ENCODE measurements at regions not wholly inside any gene's neighbourhood (a gene's known extent, or its start where the extent isn't known, plus 50 kb on each side); places are given as distances from the start of the nearest gene placed in this dataset.

DNA sequence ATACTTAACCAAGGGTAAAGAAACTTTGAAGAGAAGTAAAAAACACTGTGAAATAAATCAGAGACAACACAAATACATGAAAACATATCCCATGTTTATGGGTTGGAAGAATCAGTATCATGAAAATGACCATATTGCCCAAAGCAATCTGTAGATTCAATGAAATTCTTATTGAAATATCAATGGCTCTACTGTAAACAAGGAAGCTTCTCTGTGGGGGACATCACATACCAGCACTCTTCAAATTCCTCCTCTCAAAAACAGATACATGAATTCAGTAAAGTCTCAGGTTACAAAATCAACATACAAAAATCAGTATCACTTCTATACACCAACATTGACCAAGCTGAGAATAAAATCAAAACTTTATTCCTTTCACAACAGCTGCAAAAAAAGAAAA is 63.5 kb upstream of the CNTNAP5 start (continued):
- TF ChIP-seq, protein P1, sequence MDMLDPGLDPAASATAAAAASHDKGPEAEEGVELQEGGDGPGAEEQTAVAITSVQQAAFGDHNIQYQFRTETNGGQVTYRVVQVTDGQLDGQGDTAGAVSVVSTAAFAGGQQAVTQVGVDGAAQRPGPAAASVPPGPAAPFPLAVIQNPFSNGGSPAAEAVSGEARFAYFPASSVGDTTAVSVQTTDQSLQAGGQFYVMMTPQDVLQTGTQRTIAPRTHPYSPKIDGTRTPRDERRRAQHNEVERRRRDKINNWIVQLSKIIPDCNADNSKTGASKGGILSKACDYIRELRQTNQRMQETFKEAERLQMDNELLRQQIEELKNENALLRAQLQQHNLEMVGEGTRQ (IDR thresholded peaks at IDR 0.05; ENCODE audit: borderline replicate concordance, low read depth, low read length), result no peak
- TF ChIP-seq YY1 (IDR thresholded peaks at IDR 0.05; ENCODE audit: low read depth) (no peak), RXRA (IDR thresholded peaks at IDR 0.05; ENCODE audit: borderline replicate concordance, low read depth) (no peak), USF1 (IDR thresholded peaks at IDR 0.05; ENCODE audit: borderline replicate concordance, low read depth) (no peak), POLR2AphosphoS5 (IDR thresholded peaks at IDR 0.05; ENCODE audit: low read depth, low read length) (no peak), ELF1 (IDR thresholded peaks at IDR 0.05) (no peak), RFX5 (IDR thresholded peaks at IDR 0.05; ENCODE audit: low read length) (no peak)

DNA sequence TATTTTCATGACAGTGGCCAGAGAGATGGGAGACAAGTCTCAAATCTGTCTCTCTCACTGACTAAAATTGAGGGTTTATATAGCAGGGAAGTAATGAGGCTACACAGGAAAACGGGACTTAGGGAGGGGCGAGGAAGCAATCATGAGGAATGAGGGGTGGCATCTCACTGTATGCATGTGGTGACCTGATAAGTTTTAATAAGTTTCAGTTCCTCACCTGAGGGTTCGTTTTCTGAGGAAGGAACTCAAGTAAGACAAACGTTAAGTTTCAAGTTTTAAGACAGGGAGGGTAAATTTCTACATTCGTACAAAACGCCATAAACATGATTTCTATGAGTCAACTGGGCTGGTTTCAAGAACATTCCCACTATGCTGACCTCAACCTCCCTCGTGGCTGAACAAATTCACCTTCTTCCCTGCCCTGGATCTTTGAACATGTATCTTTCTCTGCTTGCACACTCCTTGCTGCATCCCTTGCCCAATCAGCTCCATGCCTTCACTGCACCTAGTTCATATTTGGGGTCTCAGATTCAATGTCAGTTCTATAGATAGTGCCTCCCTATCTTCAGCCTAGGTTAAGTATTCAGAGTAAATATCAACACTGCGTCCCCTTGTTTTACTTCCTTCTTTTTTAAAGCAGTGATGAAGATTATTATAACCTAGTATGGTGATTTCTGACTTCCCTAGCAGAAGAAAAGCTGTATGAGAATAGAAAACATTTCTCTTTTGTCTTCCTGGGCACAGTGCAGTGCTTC is 53.3 kb upstream of the CNTNAP5 start:
- Histone ChIP-seq H3K27me3 (ENCODE audit: insufficient read depth) (no peaks in the 10 kb centered on the region), H3K4me3 (ENCODE audit: low read depth in 2 of 2, low read length in 1 of 2) (no peak overlapping the region), H3K36me3 (replicated peaks in 1 of 2; ENCODE audit: control insufficient read depth in 1 of 2, insufficient read depth in 2 of 2, low read length in 1 of 2) (no peaks in the 10 kb centered on the region), H3K9ac (no peak overlapping the region), H3F3A (replicated peaks; ENCODE audit: insufficient read depth) (no peaks in the 10 kb centered on the region), H3K27ac (ENCODE audit: low read depth in 2 of 2, low read length in 1 of 2) (no peak overlapping the region), H3K79me2 (ENCODE audit: insufficient read depth) (no peaks in the 10 kb centered on the region), H3K4me2 (no peak overlapping the region), H3K9me3 (no peaks in the 10 kb centered on the region), H3K4me1 (ENCODE audit: control insufficient read depth in 1 of 2, insufficient read depth in 2 of 2, low read depth in 1 of 2, low read length in 1 of 2) (peaks cover 0 to 7% of the 10 kb centered on the region in 2 experiments; a peak in 2 of 4 replicates), H3K9me2 (no peaks in the 10 kb centered on the region), H2AFZ (ENCODE audit: low read depth) (no peak overlapping the region), H4K20me1 (ENCODE audit: insufficient read depth) (no peaks in the 10 kb centered on the region)
- ChIA-PET CTCF (no interaction called here), POLR2A (no interaction called here)
- TF ChIP-seq FOXJ3 (CRISPR knock-in tag; IDR thresholded peaks at IDR 0.05) (no peak), CHD2 (IDR thresholded peaks at IDR 0.05; ENCODE audit: low read length, partially characterized antibody) (no peak), MAX (IDR thresholded peaks at IDR 0.05; ENCODE audit: low read depth) (no peak), NFIC (IDR thresholded peaks at IDR 0.05; ENCODE audit: borderline replicate concordance) (no peak), REST (IDR thresholded peaks at IDR 0.05; ENCODE audit: low read depth, low read length) (no peak), MXI1 (IDR thresholded peaks at IDR 0.05; ENCODE audit: low read depth, low read length) (no peak), GATA2 (CRISPR knock-in tag; IDR thresholded peaks at IDR 0.05) (no peak), RCOR1 (IDR thresholded peaks at IDR 0.05; ENCODE audit: low read length) (no peak), EZH2phosphoT487 (IDR thresholded peaks at IDR 0.05; ENCODE audit: borderline replicate concordance, low read depth) (no peak), TCF12 (IDR thresholded peaks at IDR 0.05) (no peak), YY1 (IDR thresholded peaks at IDR 0.05; ENCODE audit: low read depth) (no peak), RFX5 (IDR thresholded peaks at IDR 0.05; ENCODE audit: low read length) (no peak), JUND (IDR thresholded peaks at IDR 0.05) (no peak), EP300 (IDR thresholded peaks at IDR 0.05; ENCODE audit: borderline replicate concordance in 1 of 2, low read depth in 1 of 2, low read length in 1 of 2) (no peak), SIN3A (IDR thresholded peaks at IDR 0.05; ENCODE audit: borderline replicate concordance, low read depth, low read length) (no peak), USF1 (IDR thresholded peaks at IDR 0.05; ENCODE audit: borderline replicate concordance, low read depth) (no peak)
- TF ChIP-seq, protein P2, sequence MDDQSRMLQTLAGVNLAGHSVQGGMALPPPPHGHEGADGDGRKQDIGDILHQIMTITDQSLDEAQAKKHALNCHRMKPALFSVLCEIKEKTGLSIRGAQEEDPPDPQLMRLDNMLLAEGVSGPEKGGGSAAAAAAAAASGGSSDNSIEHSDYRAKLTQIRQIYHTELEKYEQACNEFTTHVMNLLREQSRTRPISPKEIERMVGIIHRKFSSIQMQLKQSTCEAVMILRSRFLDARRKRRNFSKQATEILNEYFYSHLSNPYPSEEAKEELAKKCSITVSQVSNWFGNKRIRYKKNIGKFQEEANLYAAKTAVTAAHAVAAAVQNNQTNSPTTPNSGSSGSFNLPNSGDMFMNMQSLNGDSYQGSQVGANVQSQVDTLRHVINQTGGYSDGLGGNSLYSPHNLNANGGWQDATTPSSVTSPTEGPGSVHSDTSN (IDR thresholded peaks at IDR 0.05), result no peak
- TF ChIP-seq, protein P3, sequence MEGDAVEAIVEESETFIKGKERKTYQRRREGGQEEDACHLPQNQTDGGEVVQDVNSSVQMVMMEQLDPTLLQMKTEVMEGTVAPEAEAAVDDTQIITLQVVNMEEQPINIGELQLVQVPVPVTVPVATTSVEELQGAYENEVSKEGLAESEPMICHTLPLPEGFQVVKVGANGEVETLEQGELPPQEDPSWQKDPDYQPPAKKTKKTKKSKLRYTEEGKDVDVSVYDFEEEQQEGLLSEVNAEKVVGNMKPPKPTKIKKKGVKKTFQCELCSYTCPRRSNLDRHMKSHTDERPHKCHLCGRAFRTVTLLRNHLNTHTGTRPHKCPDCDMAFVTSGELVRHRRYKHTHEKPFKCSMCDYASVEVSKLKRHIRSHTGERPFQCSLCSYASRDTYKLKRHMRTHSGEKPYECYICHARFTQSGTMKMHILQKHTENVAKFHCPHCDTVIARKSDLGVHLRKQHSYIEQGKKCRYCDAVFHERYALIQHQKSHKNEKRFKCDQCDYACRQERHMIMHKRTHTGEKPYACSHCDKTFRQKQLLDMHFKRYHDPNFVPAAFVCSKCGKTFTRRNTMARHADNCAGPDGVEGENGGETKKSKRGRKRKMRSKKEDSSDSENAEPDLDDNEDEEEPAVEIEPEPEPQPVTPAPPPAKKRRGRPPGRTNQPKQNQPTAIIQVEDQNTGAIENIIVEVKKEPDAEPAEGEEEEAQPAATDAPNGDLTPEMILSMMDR (IDR thresholded peaks at IDR 0.05), result no peak
- 19% methylated on average over 8 of the region's 8 CpGs for WGBS (ENCODE audit: low lambda C conversion rate)
- DNase-seq, result no peak

All from SK-N-SH (cell line).